B cell (primary cell): ENCODE measurements at regions not wholly inside any gene's neighbourhood (a gene's known extent, or its start where the extent isn't known, plus 50 kb on each side); places are given as distances from the start of the nearest gene placed in this dataset.

Source experiments
- ATAC-seq: fragments of 200-7000 bp; cut with Tn5 transposase; one replicate; pipeline ENCODE4 v1.10.0; 2021; ENCODE audit warnings: low read depth, mild to moderate bottlenecking, moderate number of reproducible peaks, moderate library complexity
- CTCF ChIA-PET: fragments of 350-600 bp; sonication (Branson Sonifier 250); formaldehyde crosslinking; loops from one replicate; lab custom pipeline; 2021; ENCODE audit warnings: antibody characterized with exemption, inconsistent platforms; lab: Charles Lee
- POLR2A ChIA-PET: fragments of 350-600 bp; sonication (Branson Sonifier 250); formaldehyde crosslinking; loops from one replicate; lab custom pipeline; 2021; ENCODE audit warnings: antibody characterized with exemption; lab: Charles Lee
- DNase-seq: peaks from one replicate; pipeline ENCODE4 v3.0.0; 2013
- H2AFZ ChIP-seq: 2 replicates; pipeline ENCODE4 v1.6.1; 2012; ENCODE audit warnings: mild to moderate bottlenecking, low read depth, low read length; ENCODE audit not compliant: insufficient read depth, poor library complexity, severe bottlenecking
- H3K27ac ChIP-seq, 2 donors: 1 replicate in 1 of 2; 2 replicates in 1 of 2; pipeline ENCODE4 v1.5.1; 2012 to 2013; ENCODE audit warnings: low read length in 2 of 2, mild to moderate bottlenecking in 2 of 2, moderate library complexity in 1 of 2
- H3K27me3 ChIP-seq, 4 experiments: fragments of 200-600 bp in 1 of 4; sonication (generic) in 1 of 4; replicated peaks in 1 of 4; 1 replicate in 2 of 4; 2 replicates in 2 of 4; pipeline versions ENCODE4 v1.6.1 to v1.7.0; 2013 to 2016; ENCODE audit warnings: low read length in 3 of 4, mild to moderate bottlenecking in 2 of 4, mixed read lengths in 1 of 4, moderate library complexity in 1 of 4; ENCODE audit not compliant: insufficient read depth in 4 of 4, control insufficient read depth in 3 of 4; ENCODE audit errors: control extremely low read depth in 1 of 4
- H3K36me3 ChIP-seq, 2 experiments: replicated peaks in 1 of 2; 1 replicate in 1 of 2; 2 replicates in 1 of 2; pipeline versions ENCODE4 v1.6.1 to v1.7.1; 2013; ENCODE audit warnings: low read length in 1 of 2; ENCODE audit not compliant: insufficient read depth in 2 of 2, control insufficient read depth in 1 of 2; ENCODE audit errors: control extremely low read depth in 1 of 2, extremely low read depth in 1 of 2
- H3K4me1 ChIP-seq, 2 donors: fragments of 200-600 bp in 1 of 2; sonication (generic) in 1 of 2; 1 replicate in 1 of 2; 2 replicates in 1 of 2; pipeline versions ENCODE4 v1.5.1 to v1.6.1; 2013 to 2017; ENCODE audit warnings: low read length in 2 of 2; ENCODE audit not compliant: control insufficient read depth in 2 of 2, insufficient read depth in 2 of 2
- H3K4me2 ChIP-seq: replicated peaks from 2 replicates; pipeline ENCODE3; 2012; ENCODE audit warnings: mild to moderate bottlenecking, low read depth, low read length; ENCODE audit not compliant: poor library complexity, severe bottlenecking
- H3K4me3 ChIP-seq, 5 experiments: fragments of 200-600 bp in 1 of 5; sonication (generic) in 1 of 5; 1 replicate in 3 of 5; 2 replicates in 2 of 5; pipeline versions ENCODE4 v1.5.1 to v1.7.0; 2011 to 2016; ENCODE audit warnings: low read length in 4 of 5, mild to moderate bottlenecking in 4 of 5, low read depth in 2 of 5, control low read depth in 1 of 5, moderate library complexity in 1 of 5; ENCODE audit not compliant: insufficient read depth in 1 of 5; ENCODE audit errors: control extremely low read depth in 1 of 5, extremely low read depth in 1 of 5
- H3K79me2 ChIP-seq: fragments of 200-600 bp; sonication (generic); one replicate; pipeline ENCODE4 v1.6.0; 2016; ENCODE audit warnings: low read length; ENCODE audit not compliant: control insufficient read depth, insufficient read depth
- H3K9ac ChIP-seq: fragments of 200-600 bp; sonication (generic); 2 replicates; pipeline ENCODE4 v1.6.1; 2017; ENCODE audit warnings: mild to moderate bottlenecking, low read length, moderate library complexity
- H3K9me3 ChIP-seq, 3 donors: one replicate each; pipeline versions ENCODE4 v1.6.1 to v1.7.1; 2013; ENCODE audit warnings: low read length in 2 of 3; ENCODE audit not compliant: control insufficient read depth in 2 of 3, insufficient read depth in 1 of 3; ENCODE audit errors: control extremely low read depth in 1 of 3
- H4K20me1 ChIP-seq: 2 replicates; pipeline ENCODE4 v1.6.0; 2012; ENCODE audit warnings: mild to moderate bottlenecking, low read length; ENCODE audit not compliant: insufficient read depth, control insufficient read depth, poor library complexity, severe bottlenecking
- H3K27ac Mint-ChIP-seq: one replicate; pipeline ENCODE4 v1.8.0; 2021; ENCODE audit warnings: mixed read lengths
- H3K27me3 Mint-ChIP-seq: one replicate; pipeline ENCODE4 v1.8.0; 2021; ENCODE audit warnings: mixed read lengths
- H3K4me1 Mint-ChIP-seq: one replicate; pipeline ENCODE4 v1.8.0; 2021; ENCODE audit warnings: mixed read lengths
- H3K4me3 Mint-ChIP-seq: one replicate; pipeline ENCODE4 v1.8.0; 2021; ENCODE audit warnings: mixed read lengths
- H3K9me3 Mint-ChIP-seq: one replicate; pipeline ENCODE4 v1.8.0; 2022; ENCODE audit warnings: mixed read lengths; ENCODE audit not compliant: insufficient read depth
- CTCF ChIP-seq: fragments of 200-600 bp; IDR thresholded peaks from one replicate; pipeline ENCODE4 v1.8.0; 2022; ENCODE audit warnings: antibody characterized with exemption, mild to moderate bottlenecking
- EZH2 ChIP-seq: IDR thresholded peaks from 2 replicates; pipeline ENCODE4 v1.6.1; 2012; ENCODE audit warnings: borderline replicate concordance, low read depth, mild to moderate bottlenecking, moderate library complexity, low read length; ENCODE audit not compliant: insufficient read depth, poor library complexity, severe bottlenecking
- intact Hi-C: fragments of 100-400 bp; cut with micrococcal nuclease; formaldehyde crosslinking; loops from one replicate; pipeline ENCODE4 v1.10.0; 2022

GRCh38 chr5:108524564-108524963, 142.7 kb upstream of the FBXL17 start:
- DNase-seq: no peak
- peaks cover 8% of the 10 kb centered on the region for H3K9me3 Mint-ChIP-seq
- CTCF ChIA-PET: no interaction called here

GRCh38 chr5:108523360-108523759, 141.5 kb upstream of the FBXL17 start:
- H3K9me3 Mint-ChIP-seq: peaks cover 8% of the 10 kb centered on the region
- ATAC-seq (no peak), DNase-seq (no peak)
- Histone ChIP-seq H4K20me1 (no peaks in the 10 kb centered on the region), H3K9me3 (peaks cover 1 to 3% (median 3%) of the 10 kb centered on the region in 3 donors), H3K27ac (no peak overlapping the region), H3K4me3 (no peak overlapping the region), H2AFZ (no peak overlapping the region), H3K4me2 (no peak overlapping the region), H3K9ac (no peak overlapping the region), H3K27me3 (no peaks in the 10 kb centered on the region), H3K36me3 (no peaks in the 10 kb centered on the region), H3K79me2 (no peaks in the 10 kb centered on the region), H3K4me1 (peaks cover 5 to 16% of the 10 kb centered on the region in 2 donors)
- CTCF ChIA-PET: interaction anchor here (0.6 to 1.4 kb wide), 4 partner anchors 9 to 914 kb away, joined by 3 to 4 read pairs (median 3); no protein-coding TSS in a partner anchor
- no peak overlapping the region for H3K27ac Mint-ChIP-seq
- H3K4me3 Mint-ChIP-seq: no peak overlapping the region
- peaks cover 4% of the 10 kb centered on the region for H3K27me3 Mint-ChIP-seq
- peaks cover 35% of the 10 kb centered on the region for H3K4me1 Mint-ChIP-seq
- POLR2A ChIA-PET: no interaction called here
- intact Hi-C loops: loop anchor here (5.0 kb wide), 1 partner anchor 944 kb away; no protein-coding TSS in a partner anchor
- TF ChIP-seq CTCF (no peak), EZH2 (no peak)

More at GRCh38 chr5:108524564-108524963, 142.7 kb upstream of the FBXL17 start:
- POLR2A ChIA-PET: no interaction called here
- H3K4me2 ChIP-seq: no peak overlapping the region
- no peaks in the 10 kb centered on the region for H3K36me3 ChIP-seq
- no peak overlapping the region for H3K4me3 Mint-ChIP-seq
- no peak overlapping the region for H3K4me3 ChIP-seq
- H3K79me2 ChIP-seq: no peaks in the 10 kb centered on the region
- H3K27ac ChIP-seq: no peak overlapping the region
- no peak for TF ChIP-seq CTCF
- no peak for TF ChIP-seq EZH2
- H3K9me3 ChIP-seq: peaks cover 1 to 3% (median 3%) of the 10 kb centered on the region in 3 donors
- no peak for ATAC-seq
- H3K9ac ChIP-seq: no peak overlapping the region
- no peak overlapping the region for H2AFZ ChIP-seq
- intact Hi-C loops: loop anchor here (5.0 kb wide), 1 partner anchor 943 kb away; no protein-coding TSS in a partner anchor
- H3K4me1 ChIP-seq: peaks cover 5 to 16% of the 10 kb centered on the region in 2 donors
- no peaks in the 10 kb centered on the region for H4K20me1 ChIP-seq
- no peaks in the 10 kb centered on the region for H3K27me3 Mint-ChIP-seq
- H3K27ac Mint-ChIP-seq: no peak overlapping the region
- no peaks in the 10 kb centered on the region for H3K27me3 ChIP-seq
- H3K4me1 Mint-ChIP-seq: peaks cover 33% of the 10 kb centered on the region
